H54 (cell line): ENCODE measurements at regions not wholly inside any gene's neighbourhood (a gene's known extent, or its start where the extent isn't known, plus 50 kb on each side); places are given as distances from the start of the nearest gene placed in this dataset.

ENCODE experiments used
- DNase-seq: peaks from one replicate; pipeline ENCODE4 v3.0.0; 2011; ENCODE audit warnings: low spot score, mixed read lengths; ENCODE audit not compliant: insufficient read length
- FAIRE-seq: peaks from 3 replicates; lab custom pipeline; 2011; peaks lifted over from hg19 to GRCh38; lab: Jason Lieb, UNC
- POLR2A ChIP-seq: IDR thresholded peaks from 2 replicates; pipeline ENCODE4 v1.6.1; 2011; ENCODE audit warnings: low read depth, mild to moderate bottlenecking, low read length

DNA sequence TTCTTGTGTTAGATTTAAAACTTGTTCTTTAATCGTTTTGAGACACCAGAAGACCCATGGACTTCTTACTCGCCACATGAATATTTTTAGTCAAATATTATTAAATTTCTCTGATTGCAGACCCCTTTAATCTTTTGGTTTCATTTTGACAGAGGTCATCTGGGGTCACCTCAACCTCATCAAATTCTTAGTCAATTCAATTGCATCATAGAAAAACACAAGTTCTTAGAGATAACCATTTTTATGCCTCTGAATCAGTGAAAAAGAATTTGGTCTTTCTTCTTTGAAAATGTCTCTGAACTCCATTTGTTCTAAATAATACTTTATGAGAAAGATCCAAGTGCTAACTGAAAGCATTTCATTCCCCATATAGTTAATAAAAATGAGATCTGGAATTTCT is 55.2 kb upstream of the CBLN4 start:
- no peak for FAIRE-seq
- no peak for DNase-seq
- no peak for TF ChIP-seq POLR2A

DNA sequence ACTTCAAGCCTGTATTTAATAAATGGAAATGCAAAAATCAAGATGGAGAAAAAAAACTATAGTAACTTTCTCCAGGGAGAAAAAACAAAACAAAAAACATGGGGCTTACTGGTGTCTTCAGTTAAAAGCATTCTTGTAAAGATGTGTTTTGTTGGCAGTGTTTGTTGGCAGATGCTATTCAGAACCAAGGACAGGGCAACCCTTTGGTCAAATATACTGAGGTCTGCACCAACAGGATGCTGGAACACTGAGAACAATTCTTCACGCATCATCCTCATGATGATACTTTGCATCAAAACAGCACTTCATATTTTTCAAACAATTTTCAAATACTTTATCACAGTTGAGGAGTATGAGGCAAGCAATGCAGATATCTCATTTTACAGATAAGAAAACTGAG is 63.7 kb upstream of the CBLN4 start:
- no peak for TF ChIP-seq POLR2A
- DNase-seq (no peak), FAIRE-seq (no peak)

DNA sequence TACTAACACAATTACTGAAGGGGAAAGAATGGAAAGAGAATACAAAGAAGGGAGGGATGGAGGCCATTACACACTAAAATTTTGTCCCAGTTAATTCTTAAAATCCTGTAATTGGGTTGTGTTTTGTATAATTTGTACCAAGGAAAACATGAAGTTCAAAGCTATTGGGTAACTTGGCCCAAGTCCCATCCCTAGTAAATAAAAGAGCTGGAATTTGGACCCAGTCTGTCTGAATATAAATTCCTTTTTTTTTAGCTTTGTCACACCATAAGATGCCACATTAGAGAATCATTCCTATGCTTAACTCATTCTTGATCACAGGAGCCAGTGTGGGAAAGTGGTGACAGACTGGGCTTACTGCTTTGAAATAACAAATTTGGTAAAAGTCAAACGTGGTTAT is 66.8 kb upstream of the CBLN4 start:
- FAIRE-seq (no peak), DNase-seq (no peak)
- TF ChIP-seq POLR2A, result no peak

DNA sequence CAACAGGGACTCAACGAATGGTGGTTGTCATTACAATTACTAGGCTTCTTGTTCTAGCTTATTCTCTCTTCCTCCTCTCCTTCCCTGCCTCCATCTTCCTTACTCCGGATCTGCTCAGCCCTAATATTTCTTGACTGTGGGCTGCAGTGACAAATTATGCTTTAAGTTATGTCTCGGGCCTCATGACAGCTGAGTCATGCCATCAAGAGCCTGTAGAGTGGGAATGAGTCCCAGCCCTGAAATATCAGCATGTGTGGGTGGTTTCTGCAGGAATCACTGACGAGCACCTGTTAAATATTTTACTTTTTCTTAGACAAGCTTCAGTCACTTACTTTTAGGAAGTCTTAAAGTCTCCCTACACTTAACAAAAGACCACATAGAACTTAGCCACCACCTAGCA is 83.1 kb upstream of the CBLN4 start:
- no peak for FAIRE-seq
- no peak for TF ChIP-seq POLR2A
- no peak for DNase-seq

DNA sequence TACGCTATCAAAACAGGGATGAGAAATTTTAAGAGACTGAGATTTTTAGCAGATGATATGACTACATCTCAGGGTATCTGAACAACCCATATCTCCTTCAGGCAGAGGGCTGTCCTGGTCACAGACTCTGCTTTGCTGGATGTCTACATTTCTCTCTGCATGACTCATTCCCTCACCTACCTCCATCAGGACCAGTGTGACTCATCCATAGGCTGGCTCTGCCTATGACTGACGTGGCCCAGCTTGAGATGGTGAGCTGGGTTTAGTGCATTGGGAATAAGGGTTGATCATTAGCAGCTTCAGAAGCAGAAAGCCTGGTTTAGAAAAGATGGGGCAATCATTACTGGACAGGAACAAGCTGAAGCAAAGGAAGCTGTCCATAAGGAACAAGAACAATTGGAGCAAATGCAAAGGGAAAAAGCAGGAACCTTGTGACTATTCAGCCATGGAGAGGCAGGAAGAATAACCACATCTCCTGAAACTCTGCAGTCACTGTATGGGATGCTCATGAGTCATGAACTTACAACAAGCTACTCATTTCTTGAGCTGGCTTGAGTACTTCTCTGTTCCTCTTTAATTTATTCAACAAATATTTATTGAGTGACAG is 86.4 kb upstream of the CBLN4 start:
- DNase-seq (no peak), FAIRE-seq (no peak)
- no peak for TF ChIP-seq POLR2A

DNA sequence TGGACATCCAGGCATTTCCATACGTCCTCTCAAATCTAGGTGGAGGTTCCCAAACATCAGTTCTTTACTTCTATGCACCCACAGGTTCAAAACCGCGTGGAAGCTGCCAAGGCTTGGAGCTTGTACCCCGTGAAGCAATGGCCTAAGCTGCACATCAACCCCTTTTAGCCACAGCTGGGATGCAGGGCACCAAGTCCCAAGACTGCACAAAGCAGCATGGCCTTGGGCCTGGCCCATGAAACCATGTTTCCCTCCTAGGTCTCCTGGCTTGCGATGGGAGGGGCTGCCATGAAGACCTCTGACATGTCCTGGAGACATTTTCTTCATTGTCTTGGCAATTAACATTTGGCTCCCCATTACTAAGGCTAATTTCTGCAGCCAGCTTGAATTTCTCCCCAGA is 88.9 kb upstream of the CBLN4 start:
- DNase-seq, result no peak
- FAIRE-seq, result no peak
- no peak for TF ChIP-seq POLR2A

DNA sequence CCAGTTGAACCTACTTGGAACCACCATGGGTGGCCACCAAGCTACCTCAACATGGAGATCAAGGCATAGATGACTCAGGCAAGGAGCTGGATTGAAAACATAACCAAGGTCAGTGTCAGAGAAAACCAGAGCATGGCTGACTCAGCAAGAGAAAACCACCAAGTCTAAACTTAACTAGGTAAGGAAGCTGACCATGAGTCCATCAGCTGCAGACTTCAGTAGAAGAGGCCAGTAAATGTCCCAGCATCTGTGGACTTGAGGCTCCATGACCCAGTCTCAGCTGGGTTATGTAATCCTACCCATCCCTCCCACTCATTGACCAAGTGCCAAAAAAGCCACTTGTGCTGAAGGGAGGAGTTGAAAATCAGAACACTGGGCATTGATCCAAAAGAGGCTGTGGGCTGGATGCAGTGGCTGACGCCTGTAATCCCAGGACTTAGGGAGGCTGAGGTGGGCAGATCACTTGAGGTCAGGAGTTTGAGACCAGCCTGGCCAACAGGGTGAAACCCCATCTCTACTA is 93.7 kb upstream of the CBLN4 start:
- FAIRE-seq (no peak), DNase-seq (no peak)
- TF ChIP-seq POLR2A, result no peak

DNA sequence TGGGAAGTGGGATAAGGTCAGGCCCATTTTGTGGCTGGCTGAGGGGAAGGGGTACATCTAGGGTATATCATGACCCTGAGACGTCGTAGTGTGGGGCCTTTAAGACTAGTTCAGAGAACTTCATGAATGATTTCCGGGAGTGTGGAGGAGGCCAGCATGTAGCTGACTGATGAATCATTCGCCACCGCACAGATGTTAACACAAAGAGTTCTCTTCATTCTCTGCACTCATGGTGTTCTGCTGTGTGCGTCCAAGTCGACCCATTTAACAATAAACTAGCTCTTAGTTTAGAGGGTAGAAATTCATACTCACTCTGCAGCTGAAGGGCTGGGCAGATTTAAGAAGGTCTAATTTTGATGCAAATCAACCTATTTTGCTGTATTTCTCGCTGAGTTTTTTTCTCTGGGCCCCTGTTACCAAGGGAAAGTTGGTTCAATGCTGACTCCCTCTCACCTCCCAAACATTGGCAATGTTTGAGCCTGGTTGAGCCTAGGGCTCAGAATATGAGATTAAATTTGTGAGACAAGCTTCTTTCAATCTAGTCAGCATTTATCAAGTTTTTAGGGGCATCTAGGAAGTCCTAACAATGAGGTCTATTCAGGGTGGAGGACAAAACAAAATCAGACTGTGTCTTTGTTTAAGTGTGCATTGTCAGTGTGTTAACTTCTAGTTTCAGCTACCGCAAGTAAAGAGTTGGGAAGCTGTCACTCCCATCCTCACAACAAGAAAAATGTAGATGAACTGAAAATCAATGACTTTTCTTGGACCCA is 106.8 kb upstream of the CBLN4 start:
- no peak for TF ChIP-seq POLR2A
- DNase-seq, result no peak
- FAIRE-seq, result no peak

DNA sequence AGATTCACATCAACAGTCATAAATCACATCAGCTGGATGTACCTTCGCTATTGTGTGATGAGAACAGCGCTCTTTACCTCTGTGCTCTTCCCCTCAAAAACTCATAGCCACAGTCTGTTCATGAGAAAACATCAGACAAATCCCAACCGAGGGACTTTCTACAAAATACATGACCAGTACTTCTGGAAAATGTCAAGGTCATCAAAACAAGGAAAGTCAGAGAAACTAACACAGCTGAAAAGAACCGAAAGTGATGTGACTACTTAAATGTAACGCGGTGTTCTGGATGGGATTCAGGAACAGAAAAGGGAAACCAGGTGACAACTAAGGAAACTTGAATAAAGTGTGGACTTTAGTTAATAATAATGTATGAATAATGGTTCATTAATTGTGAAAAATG is 112.0 kb upstream of the CBLN4 start:
- TF ChIP-seq POLR2A, result no peak
- DNase-seq, result no peak
- FAIRE-seq, result no peak

DNA sequence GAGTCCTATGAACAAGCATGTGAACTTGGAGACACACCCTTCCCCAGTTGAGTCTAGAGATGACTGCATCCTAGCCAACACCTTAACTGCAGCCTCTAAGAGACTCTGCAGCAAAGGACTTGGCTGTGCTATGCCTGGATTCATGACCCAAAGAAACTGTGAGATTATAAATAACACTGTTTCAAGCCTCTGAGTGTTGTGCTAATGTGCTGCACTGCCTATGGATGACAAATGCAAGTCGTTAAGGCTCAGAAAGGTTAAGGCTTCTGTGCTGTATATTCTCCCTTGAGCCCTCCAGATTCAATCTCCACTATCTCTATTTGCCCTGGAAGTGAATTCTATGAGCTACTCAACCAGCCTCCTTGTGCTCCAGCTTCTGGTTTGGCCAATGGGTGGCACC is 116.5 kb upstream of the CBLN4 start:
- DNase-seq (no peak), FAIRE-seq (no peak)
- no peak for TF ChIP-seq POLR2A

DNA sequence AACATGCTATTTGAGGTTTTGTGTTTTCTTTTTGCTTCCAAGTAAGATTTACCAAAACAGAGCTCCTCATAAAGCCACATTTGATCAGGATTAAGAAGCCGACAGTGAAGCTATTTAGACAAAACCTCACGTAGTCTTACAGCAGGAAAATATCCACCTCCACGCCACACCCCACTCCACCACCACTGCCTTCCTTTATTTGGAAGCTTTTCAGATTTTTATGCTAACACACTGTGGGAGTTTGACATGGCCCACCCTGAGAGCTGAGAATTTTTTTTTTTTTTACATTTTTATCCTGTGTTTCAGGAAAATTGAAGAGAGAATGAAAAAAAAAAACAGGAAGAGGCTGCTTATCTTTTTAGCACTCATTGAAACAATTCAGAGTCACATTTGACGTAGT is 104.8 kb upstream of the MC3R start:
- DNase-seq, result no peak
- no peak for FAIRE-seq
- TF ChIP-seq POLR2A, result no peak

DNA sequence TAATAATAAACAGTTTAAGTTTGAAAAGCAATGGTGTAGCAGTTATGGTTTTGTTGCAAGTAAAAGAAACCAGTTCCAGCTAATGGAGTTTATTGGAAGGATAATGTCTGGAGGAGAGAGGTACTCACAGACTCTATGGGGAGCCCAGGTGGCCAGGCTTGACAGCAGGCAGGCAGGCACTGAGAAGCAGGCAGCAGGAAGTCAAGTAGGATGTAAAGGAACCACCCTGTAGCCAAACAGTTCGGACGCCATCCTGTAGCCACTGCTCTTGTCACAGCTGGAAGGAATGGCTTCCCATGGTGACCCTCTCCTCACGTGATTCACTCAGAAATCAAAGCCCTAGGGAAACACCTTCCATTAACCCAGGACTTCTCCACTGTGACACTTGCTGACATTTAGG is 96.7 kb upstream of the MC3R start:
- FAIRE-seq (no peak), DNase-seq (no peak)

DNA sequence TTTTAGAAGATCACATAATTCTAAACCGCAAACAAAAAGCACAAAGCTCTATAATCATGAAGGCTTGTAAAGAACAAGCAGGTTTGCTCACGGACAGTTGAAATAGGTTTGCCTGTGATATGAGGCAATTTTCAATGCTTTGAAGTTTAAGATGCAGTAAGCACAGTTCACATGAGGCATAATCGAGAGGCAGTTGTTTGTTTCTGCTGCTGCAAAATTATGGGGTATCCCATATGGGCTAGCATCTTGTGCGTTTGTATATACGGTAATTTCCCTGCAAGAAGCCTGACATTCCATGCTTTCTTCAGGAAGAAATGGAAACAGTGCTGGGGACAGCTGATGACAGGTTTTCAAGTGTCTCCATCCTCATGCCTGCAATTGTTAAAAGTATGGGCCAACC is 94.6 kb upstream of the MC3R start:
- no peak for TF ChIP-seq POLR2A
- FAIRE-seq, result no peak

More for the DNA sequence above, 96.7 kb upstream of the MC3R start:
- no peak for TF ChIP-seq POLR2A

DNA sequence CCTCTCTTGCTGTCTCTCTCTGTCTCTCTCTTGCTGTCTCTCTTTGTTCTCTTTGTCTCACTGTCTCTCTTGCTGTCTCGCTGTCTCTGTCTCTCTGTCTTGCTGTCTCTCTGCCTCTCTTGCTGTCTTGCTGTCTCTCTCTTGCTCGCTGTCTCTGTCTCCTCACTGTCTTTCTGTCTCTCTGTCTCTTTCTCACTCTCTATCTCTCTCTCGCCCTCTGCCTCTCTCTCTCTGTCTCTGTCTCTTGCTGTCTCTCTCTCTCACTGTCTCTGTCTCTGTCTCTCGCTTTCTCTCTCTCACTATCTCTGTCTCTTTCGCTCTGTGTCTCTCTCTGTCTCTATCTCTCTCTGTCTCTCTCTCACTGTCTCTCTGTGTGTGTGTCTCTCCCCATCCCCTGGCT is 92.9 kb upstream of the MC3R start:
- no peak for FAIRE-seq
- no peak for TF ChIP-seq POLR2A
- no peak for DNase-seq

More for the DNA sequence above, 94.6 kb upstream of the MC3R start:
- no peak for DNase-seq

DNA sequence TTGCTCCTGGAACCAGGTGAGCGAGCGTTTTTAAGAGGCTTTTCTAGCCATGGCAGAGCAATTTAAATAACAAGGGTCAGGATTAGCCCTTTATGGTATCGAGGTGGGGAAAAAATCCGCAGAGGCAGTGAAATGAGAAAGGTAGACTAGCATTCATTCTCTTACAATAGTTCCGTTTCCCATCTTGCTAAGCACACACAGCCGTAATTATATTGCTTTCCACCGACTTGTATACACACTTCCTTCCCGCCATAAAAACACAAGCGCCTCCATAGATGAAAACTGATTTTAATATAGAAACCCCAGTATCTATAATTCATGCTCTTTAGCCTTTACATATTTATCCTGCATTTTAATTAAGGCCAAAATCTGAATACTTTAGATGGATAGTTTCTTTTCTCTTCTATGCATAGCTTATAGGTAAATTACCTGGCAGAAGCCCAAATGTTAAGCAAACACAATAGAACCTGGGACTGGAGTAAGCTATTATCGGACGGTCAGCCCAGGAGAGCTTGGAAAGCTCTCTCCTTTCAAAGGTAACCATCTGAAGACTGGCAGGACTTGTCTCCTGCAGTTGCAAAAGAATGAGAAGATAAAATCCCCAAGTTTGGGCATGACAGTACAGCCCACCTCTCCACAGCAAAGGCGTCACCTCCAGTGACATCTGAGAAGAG is 90.9 kb upstream of the MC3R start:
- DNase-seq (no peak), FAIRE-seq (no peak)
- no peak for TF ChIP-seq POLR2A
